ENCODE measurements at regions not wholly inside any gene's neighbourhood (a gene's known extent, or its start where the extent isn't known, plus 50 kb on each side); places are given as distances from the start of the nearest gene placed in this dataset.

DNA sequence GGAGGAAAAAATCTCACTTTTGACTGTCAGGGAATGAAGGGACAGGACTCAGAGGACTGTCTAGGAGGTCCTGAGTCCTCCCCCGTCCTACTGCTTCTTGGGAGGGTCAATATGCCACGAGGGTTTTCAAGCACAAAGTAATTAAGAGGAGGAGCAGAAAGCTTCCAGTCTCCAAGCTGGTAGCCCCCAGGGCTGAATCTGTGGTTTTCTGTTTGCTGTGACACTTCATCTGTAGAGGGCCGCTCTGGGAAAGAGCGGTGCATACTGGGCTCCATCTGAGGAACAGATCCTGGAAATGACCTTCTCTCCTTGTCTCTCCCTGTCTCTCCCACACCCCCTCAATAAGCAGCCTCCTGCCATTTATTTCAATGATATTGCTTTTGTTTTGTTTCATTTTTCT lies 180.1 kb upstream of the SDK2 start:
- DNase-seq, result no peak
- H3K9me3 ChIP-seq (ENCODE audit: severe bottlenecking), result peaks cover under 1% of the 10 kb centered on the region
- no peak overlapping the region for H3K27ac ChIP-seq

DNA sequence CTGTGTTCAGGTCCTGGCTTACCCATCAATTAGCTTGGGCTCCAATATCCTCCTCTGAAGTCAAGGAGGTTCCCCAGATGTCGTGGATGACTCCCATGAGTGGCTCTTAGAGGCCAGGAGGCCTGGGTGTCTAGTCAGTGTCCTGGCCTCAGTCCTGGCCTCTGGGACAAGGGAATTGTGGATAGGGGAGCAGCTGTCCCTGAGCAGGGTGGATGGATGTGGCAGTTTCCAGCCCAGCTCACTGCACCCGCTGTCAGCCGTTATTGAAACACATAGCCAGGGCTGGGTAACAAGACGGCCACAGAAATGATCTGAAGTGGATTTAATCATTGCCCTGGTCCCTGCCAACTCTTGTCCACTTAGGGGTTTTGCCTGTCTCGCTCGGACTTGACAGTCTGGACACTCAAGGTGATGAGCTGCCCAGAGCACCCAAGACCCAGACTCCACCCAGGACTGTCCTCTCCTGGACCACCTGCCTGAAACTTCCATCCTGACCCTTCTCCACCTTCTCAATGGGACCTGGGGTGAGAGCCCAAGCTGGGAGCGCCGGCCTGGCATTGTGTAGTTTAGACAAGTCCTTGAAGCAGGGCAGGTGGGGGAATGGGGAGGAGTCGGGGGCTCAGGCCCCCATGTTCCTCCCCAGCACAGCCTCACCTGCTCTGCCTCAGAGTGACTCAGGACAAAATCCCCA lies 182.1 kb upstream of the SDK2 start:
- Histone ChIP-seq H3K36me3 (no peaks in the 10 kb centered on the region), H3K4me3 (ENCODE audit: low read depth, low read length) (no peak overlapping the region), H3K27me3 (ENCODE audit: insufficient read depth, low read depth, severe bottlenecking) (no peaks in the 10 kb centered on the region), H3K27ac (no peak overlapping the region), H3K9me3 (ENCODE audit: severe bottlenecking) (no peaks in the 10 kb centered on the region)
- TF ChIP-seq, protein P1, sequence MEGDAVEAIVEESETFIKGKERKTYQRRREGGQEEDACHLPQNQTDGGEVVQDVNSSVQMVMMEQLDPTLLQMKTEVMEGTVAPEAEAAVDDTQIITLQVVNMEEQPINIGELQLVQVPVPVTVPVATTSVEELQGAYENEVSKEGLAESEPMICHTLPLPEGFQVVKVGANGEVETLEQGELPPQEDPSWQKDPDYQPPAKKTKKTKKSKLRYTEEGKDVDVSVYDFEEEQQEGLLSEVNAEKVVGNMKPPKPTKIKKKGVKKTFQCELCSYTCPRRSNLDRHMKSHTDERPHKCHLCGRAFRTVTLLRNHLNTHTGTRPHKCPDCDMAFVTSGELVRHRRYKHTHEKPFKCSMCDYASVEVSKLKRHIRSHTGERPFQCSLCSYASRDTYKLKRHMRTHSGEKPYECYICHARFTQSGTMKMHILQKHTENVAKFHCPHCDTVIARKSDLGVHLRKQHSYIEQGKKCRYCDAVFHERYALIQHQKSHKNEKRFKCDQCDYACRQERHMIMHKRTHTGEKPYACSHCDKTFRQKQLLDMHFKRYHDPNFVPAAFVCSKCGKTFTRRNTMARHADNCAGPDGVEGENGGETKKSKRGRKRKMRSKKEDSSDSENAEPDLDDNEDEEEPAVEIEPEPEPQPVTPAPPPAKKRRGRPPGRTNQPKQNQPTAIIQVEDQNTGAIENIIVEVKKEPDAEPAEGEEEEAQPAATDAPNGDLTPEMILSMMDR (IDR thresholded peaks at IDR 0.05; ENCODE audit: low read depth, low read length), result no peak
- no peak for DNase-seq

More for the DNA sequence above, 180.1 kb upstream of the SDK2 start:
- Histone ChIP-seq H3K4me3 (ENCODE audit: low read depth, low read length) (no peak overlapping the region), H3K36me3 (no peaks in the 10 kb centered on the region), H3K27me3 (ENCODE audit: insufficient read depth, low read depth, severe bottlenecking) (no peaks in the 10 kb centered on the region)
- TF ChIP-seq, protein P1 (IDR thresholded peaks at IDR 0.05; ENCODE audit: low read depth, low read length), result no peak

DNA sequence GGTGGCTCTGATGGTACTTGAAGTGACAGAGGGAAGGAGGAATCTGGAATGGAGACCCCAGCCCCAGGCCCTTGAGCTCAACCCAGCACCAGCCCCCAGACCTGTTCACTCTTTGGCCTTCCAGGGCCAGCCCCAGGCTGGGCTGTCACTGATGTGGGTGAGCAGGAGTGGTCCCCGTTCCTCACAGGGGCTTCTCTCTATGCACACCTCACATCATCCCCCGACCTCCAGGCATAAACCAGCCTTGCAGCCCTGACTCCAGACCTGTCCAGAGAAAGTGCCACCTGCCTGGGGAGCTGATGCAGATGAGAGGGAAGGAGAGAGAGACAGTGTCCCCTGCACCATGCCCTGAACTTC lies 182.6 kb upstream of the SDK2 start:
- H3K27ac ChIP-seq, result no peak overlapping the region
- H3K9me3 ChIP-seq (ENCODE audit: severe bottlenecking), result no peaks in the 10 kb centered on the region
- H3K4me3 ChIP-seq (ENCODE audit: low read depth, low read length), result no peak overlapping the region
- H3K36me3 ChIP-seq, result no peaks in the 10 kb centered on the region
- no peaks in the 10 kb centered on the region for H3K27me3 ChIP-seq (ENCODE audit: insufficient read depth, low read depth, severe bottlenecking)
- no peak for DNase-seq
- TF ChIP-seq, protein P1 (IDR thresholded peaks at IDR 0.05; ENCODE audit: low read depth, low read length), result no peak

DNA sequence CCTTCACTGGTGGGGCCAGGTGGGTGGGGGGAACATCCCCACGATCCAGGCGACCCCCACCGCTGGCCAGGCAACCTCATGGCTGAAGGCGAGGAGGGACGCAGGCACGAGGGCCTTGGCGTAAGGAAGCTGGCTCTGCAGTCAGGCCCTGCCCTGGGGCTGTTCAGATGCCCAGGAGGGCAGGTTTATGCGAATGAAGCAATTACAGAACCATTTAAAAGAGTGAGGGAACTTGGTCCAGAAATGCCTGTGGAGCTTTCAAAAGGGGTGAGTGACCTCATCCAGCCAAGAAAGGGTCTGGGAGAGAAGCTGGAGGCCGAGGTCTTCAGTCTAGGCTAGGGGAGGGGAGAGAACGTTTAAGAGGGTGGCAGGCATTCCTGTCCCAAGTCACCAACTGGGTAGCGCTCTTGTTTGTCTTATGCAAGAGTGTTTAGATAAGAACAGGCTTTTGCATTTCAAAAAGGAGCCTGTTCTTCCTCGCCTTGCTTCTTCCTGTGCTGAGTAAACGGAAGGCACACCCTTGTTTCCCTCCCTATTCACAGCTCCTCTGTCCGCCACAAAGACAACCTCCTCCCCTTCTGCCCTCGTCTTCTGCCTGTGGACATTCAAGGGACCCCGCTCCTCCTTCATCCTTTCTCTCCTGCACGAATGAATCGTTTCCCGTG lies 183.5 kb upstream of the SDK2 start:
- DNase-seq, result no peak
- Histone ChIP-seq H3K4me3 (ENCODE audit: low read depth, low read length) (no peak overlapping the region), H3K27ac (no peak overlapping the region), H3K9me3 (ENCODE audit: severe bottlenecking) (no peaks in the 10 kb centered on the region), H3K27me3 (ENCODE audit: insufficient read depth, low read depth, severe bottlenecking) (no peaks in the 10 kb centered on the region), H3K36me3 (no peaks in the 10 kb centered on the region)
- TF ChIP-seq, protein P1 (IDR thresholded peaks at IDR 0.05; ENCODE audit: low read depth, low read length), result no peak

DNA sequence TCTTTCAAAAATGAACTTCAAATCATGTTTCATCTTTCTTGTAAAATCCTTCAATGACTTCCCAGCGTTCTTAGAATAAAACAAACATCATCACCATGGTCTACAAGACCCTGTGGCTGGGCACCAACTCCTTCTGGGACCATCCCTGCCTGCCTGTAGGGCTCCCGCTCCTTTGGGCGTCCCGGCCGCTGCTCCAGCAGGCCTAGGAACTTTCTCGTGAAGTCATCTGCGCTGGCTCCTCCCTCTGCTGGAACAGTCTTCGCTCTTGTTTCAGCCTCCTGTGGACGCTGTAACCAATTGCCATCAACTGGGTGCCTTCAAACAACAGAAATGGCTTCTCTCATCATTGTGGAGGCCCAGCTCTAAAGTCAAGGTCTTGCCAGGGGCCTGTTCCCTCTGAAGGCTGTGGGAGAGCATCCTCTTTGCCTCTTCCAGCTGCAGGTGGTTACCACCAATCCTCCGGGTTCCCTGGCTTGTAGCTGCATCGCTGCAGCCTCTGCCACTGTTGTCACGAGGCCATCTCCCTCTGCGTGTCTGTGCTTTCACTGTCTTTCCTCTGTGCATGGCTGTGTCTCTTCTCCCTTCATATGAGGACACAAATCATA lies 185.5 kb upstream of the SDK2 start:
- Histone ChIP-seq H3K4me3 (ENCODE audit: low read depth, low read length) (no peak overlapping the region), H3K36me3 (no peaks in the 10 kb centered on the region), H3K9me3 (ENCODE audit: severe bottlenecking) (no peaks in the 10 kb centered on the region), H3K27me3 (ENCODE audit: insufficient read depth, low read depth, severe bottlenecking) (no peaks in the 10 kb centered on the region), H3K27ac (no peak overlapping the region)
- DNase-seq, result no peak
- TF ChIP-seq, protein P1 (IDR thresholded peaks at IDR 0.05; ENCODE audit: low read depth, low read length), result no peak
